ENCODE measurements at regions not wholly inside any gene's neighbourhood (a gene's known extent, or its start where the extent isn't known, plus 50 kb on each side); places are given as distances from the start of the nearest gene placed in this dataset.
A peak's percentile ranks its signal among the peaks of the same experiment; 100 is the strongest.

DNA sequence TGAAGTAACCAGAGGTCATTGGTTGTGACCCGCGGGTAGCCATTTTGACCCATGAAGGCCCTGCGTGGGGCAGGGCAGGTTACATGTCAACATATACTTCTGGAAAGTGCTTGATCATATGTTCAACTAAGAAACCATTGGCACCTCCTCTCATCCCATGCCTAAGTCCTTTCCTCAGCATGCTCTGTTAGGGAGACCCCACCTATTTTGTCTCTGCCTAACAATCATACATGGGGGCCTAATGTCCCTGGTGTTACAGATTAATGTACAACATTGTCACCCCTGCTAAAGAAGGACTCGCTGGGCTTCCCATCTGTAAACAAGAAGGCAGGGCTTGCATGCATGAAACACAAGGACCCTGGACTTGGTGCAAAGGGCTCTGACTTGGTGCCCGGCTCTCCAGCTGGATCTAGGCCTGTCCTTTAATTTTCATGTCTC is 133.7 kb upstream of the TNS3 start:
- H3K27ac ChIP-seq (ENCODE audit: low read depth, low read length, poor library complexity, severe bottlenecking): peak overlapping the region; percentile 99
- H2AFZ ChIP-seq (ENCODE audit: low read length): 0 out of 2 replicates have a peak overlapping the region, but pooled peaks have one; percentile 10
- H3K4me1 ChIP-seq (ENCODE audit: insufficient read depth, low read length, severe bottlenecking): peaks cover 78% of the 10 kb centered on the region
- H3K9ac ChIP-seq (ENCODE audit: low read length): peak overlapping the region; percentile 50
- H3K36me3 ChIP-seq (ENCODE audit: insufficient read depth, low read length): no peaks in the 10 kb centered on the region
- H3K4me2 ChIP-seq (ENCODE audit: low read length): peak overlapping the region; percentile 63
- no peaks in the 10 kb centered on the region for H4K20me1 ChIP-seq (ENCODE audit: insufficient read depth, low read length)
- H3K27me3 ChIP-seq (ENCODE audit: insufficient read depth, low read length): no peaks in the 10 kb centered on the region
- H3F3A ChIP-seq (ENCODE audit: insufficient read depth, low read length): peaks cover 21% of the 10 kb centered on the region
- no peaks in the 10 kb centered on the region for H3K79me2 ChIP-seq (ENCODE audit: insufficient read depth, low read length)
- no peak for TF ChIP-seq EZH2 (IDR thresholded peaks at IDR 0.05; ENCODE audit: borderline replicate concordance, low read length)
- TF ChIP-seq, protein P1, sequence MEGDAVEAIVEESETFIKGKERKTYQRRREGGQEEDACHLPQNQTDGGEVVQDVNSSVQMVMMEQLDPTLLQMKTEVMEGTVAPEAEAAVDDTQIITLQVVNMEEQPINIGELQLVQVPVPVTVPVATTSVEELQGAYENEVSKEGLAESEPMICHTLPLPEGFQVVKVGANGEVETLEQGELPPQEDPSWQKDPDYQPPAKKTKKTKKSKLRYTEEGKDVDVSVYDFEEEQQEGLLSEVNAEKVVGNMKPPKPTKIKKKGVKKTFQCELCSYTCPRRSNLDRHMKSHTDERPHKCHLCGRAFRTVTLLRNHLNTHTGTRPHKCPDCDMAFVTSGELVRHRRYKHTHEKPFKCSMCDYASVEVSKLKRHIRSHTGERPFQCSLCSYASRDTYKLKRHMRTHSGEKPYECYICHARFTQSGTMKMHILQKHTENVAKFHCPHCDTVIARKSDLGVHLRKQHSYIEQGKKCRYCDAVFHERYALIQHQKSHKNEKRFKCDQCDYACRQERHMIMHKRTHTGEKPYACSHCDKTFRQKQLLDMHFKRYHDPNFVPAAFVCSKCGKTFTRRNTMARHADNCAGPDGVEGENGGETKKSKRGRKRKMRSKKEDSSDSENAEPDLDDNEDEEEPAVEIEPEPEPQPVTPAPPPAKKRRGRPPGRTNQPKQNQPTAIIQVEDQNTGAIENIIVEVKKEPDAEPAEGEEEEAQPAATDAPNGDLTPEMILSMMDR (IDR thresholded peaks at IDR 0.05; ENCODE audit: low read length): no peak
- H3K9me3 ChIP-seq (ENCODE audit: low read length): no peaks in the 10 kb centered on the region
- no peaks in the 10 kb centered on the region for H3K9me2 ChIP-seq (ENCODE audit: low read depth, low read length)
- H3K4me3 ChIP-seq (ENCODE audit: low read depth, low read length, poor library complexity, severe bottlenecking): peak overlapping the region; percentile 24

DNA sequence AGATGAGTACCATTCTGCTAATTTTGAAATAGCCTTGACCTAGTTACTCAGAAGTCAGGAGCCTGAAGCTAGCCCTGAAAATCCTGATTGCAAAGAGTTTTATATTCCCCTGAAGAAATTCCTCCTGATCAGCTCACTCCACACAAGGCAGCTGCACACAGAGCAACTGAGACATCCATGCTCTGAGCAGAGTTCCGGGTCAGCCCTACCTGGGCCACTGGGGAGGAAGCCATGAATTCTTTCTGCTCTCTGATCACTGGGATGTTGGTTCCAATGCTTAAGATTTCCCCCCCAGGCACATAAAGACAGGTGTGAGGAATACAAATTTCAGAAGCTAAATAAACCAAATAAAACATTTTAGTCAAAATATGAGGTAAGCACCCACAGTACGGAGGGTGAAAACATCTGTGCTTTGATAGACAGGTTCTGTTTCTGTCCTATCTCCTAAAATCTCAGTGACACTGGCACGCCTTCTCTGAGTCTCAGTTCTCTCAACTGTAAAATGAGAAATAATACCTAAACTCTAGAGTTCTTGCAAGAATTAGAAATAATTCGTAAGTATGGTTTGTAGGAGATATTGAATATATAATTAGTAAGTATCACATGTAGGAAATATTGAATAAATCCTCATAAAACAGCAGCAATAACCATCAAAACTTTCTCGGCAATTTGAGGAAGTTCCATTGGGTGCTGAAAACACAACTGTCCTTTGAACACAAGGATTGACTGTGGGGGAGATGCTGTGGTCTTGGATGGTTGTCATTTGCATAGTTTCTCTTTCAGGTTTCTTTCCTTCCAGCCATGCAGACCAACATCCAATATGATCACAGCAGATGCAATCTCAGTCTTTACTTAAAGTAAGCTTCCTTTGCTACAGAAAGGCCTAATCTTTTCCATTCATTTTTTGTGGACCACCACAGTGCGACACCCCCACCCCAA is 133.0 kb upstream of the TNS3 start:
- Histone ChIP-seq H3K4me2 (ENCODE audit: low read length) (peak overlapping the region; percentile 63), H3K9me3 (ENCODE audit: low read length) (no peaks in the 10 kb centered on the region), H3K27ac (ENCODE audit: low read depth, low read length, poor library complexity, severe bottlenecking) (peak overlapping the region; percentile 99), H3K4me1 (ENCODE audit: insufficient read depth, low read length, severe bottlenecking) (peaks cover 78% of the 10 kb centered on the region), H4K20me1 (ENCODE audit: insufficient read depth, low read length) (no peaks in the 10 kb centered on the region), H3K36me3 (ENCODE audit: insufficient read depth, low read length) (no peaks in the 10 kb centered on the region), H3K9ac (ENCODE audit: low read length) (peak overlapping the region; percentile 62), H3K4me3 (ENCODE audit: low read depth, low read length, poor library complexity, severe bottlenecking) (peak overlapping the region; percentile 31), H2AFZ (ENCODE audit: low read length) (peak overlapping the region; percentile 2; the same call in 1 of the 2 replicates), H3K79me2 (ENCODE audit: insufficient read depth, low read length) (no peaks in the 10 kb centered on the region), H3K9me2 (ENCODE audit: low read depth, low read length) (no peaks in the 10 kb centered on the region), H3F3A (ENCODE audit: insufficient read depth, low read length) (peaks cover 21% of the 10 kb centered on the region), H3K27me3 (ENCODE audit: insufficient read depth, low read length) (no peaks in the 10 kb centered on the region)
- TF ChIP-seq, protein P1 (IDR thresholded peaks at IDR 0.05; ENCODE audit: low read length): no peak
- TF ChIP-seq EZH2 (IDR thresholded peaks at IDR 0.05; ENCODE audit: borderline replicate concordance, low read length): no peak

DNA sequence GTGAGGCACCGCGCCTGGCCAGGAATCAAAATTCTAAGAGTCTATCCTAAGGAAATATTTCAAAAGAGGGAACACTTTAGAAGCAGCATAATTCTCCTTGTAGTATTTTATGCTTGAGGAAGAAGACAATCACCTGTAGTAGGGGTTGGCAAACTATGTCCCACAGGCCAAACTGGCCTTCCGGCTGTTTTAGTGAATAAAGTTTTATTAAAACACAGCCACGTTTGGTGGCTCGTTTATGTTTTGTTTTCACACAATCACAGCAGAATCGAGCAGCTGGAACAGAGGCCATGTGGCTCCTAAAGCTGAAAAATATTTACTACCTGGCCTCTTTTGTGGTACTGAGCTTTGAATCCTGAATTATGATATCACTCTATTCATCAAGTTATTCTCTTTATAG is 131.7 kb upstream of the TNS3 start:
- Histone ChIP-seq H3K9me2 (ENCODE audit: low read depth, low read length) (no peaks in the 10 kb centered on the region), H2AFZ (ENCODE audit: low read length) (no peak overlapping the region; the same call in 1 of the 2 replicates), H3K79me2 (ENCODE audit: insufficient read depth, low read length) (no peaks in the 10 kb centered on the region), H3K4me2 (ENCODE audit: low read length) (peak overlapping the region; percentile 32; the same call in 1 of the 2 replicates), H4K20me1 (ENCODE audit: insufficient read depth, low read length) (no peaks in the 10 kb centered on the region), H3K9me3 (ENCODE audit: low read length) (no peaks in the 10 kb centered on the region), H3K36me3 (ENCODE audit: insufficient read depth, low read length) (no peaks in the 10 kb centered on the region), H3K4me3 (ENCODE audit: low read depth, low read length, poor library complexity, severe bottlenecking) (no peak overlapping the region), H3K4me1 (ENCODE audit: insufficient read depth, low read length, severe bottlenecking) (peaks cover 78% of the 10 kb centered on the region), H3K27me3 (ENCODE audit: insufficient read depth, low read length) (no peaks in the 10 kb centered on the region), H3F3A (ENCODE audit: insufficient read depth, low read length) (peaks cover 21% of the 10 kb centered on the region), H3K27ac (ENCODE audit: low read depth, low read length, poor library complexity, severe bottlenecking) (peak overlapping the region; percentile 99), H3K9ac (ENCODE audit: low read length) (peak overlapping the region; percentile 39)
- no peak for TF ChIP-seq EZH2 (IDR thresholded peaks at IDR 0.05; ENCODE audit: borderline replicate concordance, low read length)
- TF ChIP-seq, protein P1 (IDR thresholded peaks at IDR 0.05; ENCODE audit: low read length): no peak

Data from OCI-LY1 (cell line).